AG08395 (cell line): ENCODE measurements at regions not wholly inside any gene's neighbourhood (a gene's known extent, or its start where the extent isn't known, plus 50 kb on each side); places are given as distances from the start of the nearest gene placed in this dataset.

ENCODE experiments used
- DNase-seq: peaks from one replicate; pipeline ENCODE4 v3.0.0; 2012; ENCODE audit warnings: mixed read lengths, low spot score

DNA sequence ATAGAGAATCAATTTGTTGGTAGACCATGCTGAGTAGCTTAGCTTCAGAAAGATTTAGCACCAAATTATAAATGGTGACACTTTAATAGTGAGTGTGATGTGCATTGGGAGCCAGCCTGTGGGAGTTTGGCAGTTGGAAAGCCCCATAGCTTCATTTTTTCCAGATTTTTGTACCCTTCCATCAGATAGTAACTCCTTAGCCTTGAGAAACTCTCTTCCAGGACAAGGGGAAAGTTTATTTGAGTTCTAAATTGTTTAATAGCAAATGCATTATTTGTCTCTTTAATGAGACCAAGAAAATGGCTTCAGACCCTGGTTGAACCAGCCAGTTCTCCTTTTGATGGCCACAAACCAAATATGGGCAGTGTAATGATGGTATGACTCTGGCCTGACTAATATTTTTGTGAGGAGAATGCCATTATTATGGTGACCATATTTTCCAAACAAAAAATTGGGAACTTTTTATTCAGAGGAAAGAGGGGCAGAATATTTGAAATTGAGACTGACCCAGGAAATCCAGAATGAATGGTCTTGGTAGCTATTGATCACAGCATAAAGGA lies 49.8 kb downstream of the PLCE1 start:
- DNase-seq, result peak; percentile 15

GRCh38 chr10:94046098-94046497 lies 52.4 kb downstream of the PLCE1 start:
- no peak for DNase-seq

- no peak for DNase-seq
Measured at GRCh38 chr10:94047293-94047692, 53.6 kb downstream of the PLCE1 start.

- DNase-seq, result no peak
Measured at GRCh38 chr10:94049911-94050310, 56.2 kb downstream of the PLCE1 start.

DNA sequence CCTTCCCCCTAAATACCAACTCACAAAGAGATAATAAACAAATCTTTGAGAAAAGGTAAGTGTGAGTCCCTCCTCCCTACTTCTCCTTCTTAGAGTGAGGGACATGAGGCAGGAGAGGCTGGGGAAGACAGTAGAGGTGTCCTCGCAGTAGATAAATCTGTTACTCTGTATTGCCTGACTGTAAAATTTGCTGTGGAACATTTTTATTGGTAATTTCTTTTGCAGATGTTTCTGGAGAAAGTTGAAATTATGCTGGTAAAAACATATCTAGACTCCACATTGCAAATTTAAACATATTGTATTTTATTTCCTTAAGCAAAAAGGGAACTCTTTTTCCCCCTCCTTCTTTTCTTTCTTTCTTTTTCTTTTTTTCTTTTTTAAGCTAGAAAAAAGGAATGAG lies 58.5 kb downstream of the PLCE1 start:
- no peak for DNase-seq

DNA sequence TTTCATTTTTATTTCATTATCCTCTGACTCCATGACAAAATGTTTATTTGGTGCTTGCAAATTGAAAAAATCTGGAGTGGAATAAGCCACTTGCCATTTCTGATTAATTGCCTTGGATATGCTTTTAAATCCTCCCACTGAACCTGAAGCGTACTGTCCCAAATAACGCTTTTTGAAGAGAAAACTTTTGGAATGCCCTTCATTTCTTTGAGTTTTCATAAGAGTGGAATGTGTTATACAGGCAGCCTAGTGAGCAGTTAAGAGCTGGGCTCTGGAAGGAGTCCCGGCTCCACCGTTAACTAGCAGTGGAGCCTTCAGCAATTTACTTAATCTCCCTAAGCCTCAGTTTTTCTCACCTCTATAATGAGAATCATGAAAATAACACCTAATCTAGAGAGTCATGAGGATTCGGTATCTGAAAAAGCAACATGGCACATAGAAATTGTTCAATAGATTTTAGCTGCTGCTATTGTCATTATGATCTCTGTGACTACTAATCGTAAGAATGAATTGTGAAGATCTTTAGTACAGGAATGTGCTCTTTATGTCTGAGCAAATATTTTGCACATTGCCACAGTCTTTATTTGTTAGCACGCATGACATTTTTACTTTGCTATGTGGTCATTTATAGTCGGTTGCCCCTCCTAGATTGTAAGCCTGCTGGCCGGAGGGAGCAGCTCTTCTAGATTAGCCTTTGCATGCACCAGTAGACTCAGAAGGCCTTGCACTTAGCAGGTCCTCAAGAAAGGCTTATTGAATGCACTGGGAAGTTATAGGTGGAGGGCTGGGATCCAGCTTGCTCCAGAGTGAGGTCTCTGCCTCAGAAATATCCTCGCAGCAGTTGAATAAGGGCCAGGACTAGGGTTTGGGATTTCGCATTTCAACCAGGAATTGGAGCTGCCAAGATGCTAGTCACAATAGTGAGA lies 59.4 kb downstream of the PLCE1 start:
- DNase-seq, result peak; percentile 34

- no peak for DNase-seq
Measured at GRCh38 chr10:94059178-94059883, 65.6 kb downstream of the PLCE1 start.

DNA sequence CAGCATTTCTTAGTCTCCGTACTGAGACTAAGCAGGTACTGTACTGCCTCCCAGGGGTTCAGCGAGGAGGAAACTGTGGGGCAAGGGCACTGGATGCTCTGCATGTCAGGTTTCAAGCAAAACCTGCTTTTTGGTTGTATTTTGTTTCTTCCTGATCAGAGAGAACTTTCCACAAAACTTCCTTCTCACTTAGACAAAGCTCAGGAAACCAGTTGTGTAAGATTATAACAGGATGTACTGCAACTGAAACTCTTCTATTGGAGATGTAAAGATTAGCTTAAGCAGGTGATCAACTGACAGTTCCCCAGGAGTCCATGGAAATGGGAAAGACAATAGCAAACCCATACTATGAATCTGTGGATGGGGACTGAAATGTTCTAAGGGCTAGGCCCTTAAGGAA lies 67.3 kb downstream of the PLCE1 start:
- no peak for DNase-seq

GRCh38 chr10:94062611-94063010 lies 68.9 kb downstream of the PLCE1 start:
- no peak for DNase-seq

- DNase-seq, result no peak
Measured at GRCh38 chr10:94065362-94065761, 71.6 kb downstream of the PLCE1 start.

DNA sequence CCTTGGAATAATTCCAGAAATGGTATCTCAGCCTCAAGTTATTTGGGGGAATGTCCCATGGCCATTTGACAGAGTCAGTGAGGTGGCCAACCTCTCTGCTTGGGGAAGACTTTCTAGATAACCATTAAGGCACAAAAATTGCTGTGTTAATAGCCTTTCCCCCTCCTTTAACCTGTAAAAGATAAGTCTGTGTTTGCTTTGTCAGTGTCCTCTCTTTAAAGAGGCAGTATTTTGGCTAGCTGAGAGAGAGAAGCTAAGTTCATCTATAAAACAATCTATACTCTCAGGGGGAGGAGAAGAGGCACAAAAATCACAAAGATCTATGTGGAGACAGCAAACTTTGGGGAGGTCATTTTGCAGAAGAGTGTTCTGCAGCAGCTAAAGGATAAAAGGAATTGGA lies 72.1 kb downstream of the PLCE1 start:
- no peak for DNase-seq

DNA sequence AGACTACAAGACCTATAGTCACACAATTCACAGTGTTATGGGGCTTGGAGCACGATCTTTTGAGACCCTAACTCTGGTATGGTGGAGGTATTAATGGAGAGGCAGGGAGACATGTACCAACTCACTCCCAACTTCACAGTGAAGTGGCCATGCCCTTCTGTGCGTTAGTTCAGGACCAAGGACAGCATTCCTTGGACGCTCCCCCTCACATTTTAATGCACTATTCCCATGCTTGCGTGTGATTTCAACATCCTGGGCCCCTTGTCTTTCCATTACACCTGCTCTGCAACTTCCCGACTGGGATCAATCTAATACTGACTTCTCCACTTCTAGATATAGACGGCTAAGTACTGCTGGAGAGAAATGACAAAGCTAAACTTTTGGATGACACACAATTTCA lies 72.7 kb downstream of the PLCE1 start:
- DNase-seq, result peak; percentile 45

DNA sequence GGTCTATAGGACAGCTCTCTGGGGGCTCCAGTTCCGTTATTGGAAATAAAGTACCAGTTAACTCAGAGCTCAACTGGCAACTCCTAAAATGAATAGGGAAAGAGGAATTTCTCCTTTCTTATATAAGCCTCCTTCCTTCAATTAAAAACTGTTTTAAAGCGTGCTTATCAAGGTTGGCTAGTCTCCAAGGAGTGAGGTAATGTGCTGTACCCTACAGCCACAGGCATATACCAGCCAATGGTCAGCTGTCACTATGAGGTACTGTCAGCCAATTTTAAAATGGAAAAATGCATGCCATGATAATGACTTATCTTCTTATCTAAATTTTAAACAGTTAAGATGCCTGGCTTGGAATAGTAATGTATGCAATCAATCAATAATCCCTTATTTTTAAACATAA lies 76.2 kb downstream of the PLCE1 start:
- no peak for DNase-seq

GRCh38 chr10:94074462-94074861 lies 80.7 kb downstream of the PLCE1 start:
- DNase-seq, result no peak

DNA sequence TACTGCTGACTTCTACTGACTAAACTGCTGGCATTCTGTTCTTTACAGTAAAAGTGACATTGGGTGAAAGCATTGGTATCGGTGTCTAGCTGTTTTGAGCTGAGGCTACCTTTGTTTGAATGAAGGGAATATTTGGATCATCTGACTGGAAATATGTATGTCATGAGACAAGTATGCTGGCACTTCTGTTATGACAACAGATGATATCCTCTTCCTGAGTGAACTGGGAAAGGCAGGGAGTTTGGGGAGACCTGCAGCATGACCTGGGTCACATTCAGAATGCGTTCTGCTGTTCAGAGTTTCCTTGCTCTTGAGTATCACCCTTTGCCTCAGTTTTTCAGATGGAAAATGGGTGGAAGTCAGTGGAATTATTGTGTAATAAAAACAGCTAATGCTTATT lies 81.8 kb downstream of the PLCE1 start:
- no peak for DNase-seq

DNA sequence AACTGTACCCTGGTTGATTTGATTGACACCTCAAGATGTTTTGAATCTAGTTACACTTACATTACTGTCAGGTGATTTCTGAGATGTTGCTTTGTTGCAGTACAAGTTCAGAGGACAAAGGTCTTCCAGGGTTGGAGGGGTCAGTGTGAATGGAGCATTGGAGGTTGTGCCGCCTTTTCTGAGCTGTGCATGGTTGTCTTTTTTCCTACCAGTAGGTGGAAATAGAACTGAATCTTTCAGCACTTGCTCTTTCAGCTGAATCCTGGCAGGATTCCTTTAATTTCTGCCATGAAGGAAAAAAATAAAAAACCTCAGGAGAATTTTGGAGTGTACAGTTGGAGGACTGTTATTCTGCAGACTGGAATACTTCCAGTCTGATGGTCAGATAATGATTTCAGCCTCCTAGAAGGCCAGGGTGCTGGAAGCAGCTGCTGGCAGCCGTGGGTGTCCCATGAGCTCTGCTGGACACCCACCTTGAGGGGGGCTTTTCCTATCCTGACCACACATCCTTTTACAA lies 82.7 kb downstream of the PLCE1 start:
- peak; percentile 67 for DNase-seq

DNA sequence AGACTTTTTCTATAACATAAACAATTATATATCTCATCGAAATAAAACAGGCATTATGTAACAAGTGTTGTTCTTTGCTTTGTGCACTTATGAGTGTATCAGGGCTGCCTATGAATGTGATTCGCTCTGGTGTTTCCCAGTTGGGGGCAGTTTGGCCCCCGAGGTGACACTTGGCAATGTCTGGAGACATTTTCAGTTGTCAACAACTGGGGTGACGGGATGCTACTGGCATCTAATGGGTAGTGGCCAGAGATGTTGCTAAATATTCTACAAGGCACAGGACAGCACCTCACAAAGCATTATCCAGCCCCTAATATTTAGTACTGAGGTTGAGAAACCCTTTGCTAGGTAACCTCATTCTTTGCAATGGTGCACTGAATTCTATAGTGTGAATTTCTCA lies 83.3 kb downstream of the PLCE1 start:
- no peak for DNase-seq

DNA sequence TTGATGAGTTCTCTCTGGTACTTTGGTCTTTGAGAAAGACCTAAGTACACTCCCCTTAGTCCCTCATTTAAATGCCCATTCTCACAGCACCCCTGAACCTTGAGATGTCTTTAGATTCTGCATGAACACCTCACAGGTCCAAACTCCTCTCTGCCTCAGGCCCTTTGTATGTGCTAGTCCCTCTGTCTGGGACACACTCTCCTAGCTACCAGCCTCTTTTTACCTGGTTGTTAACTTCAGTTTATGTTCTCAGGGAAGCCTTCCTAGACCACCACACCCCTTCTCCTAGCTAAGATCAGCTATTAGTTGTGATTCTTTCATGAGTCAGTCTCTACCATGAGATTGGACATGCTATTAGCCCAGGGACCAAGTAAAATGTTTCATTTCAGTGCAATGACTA lies 86.4 kb downstream of the PLCE1 start:
- no peak for DNase-seq

DNA sequence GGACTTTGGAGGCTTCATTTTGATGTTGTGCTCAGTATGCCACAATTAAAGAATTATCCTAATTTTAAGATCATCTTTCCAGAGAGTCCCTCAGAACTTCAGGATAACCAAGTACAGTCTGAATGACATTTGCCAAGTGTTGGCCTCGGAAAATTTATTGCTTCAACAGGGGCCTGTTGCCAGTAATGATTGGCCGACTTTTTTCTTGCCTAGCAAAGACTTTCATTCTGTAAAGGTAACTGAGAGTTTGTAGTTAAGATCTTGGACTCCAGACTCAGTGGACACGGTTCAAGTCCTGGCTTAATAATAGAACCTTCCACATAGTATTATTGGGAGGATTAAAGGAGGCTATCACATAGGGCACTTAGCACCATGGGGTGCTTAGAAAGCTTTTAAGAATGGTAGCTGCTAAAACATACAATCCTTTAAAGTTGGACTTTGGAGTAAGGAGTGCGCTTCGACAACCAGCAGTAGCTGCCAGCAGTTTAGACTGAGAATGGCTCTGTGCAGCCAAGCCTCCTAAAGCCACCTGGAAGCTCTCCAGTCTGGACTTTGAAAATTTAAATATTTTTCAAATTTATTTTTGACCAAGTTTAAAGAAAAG lies 90.0 kb downstream of the PLCE1 start:
- DNase-seq, result no peak

GRCh38 chr10:94084344-94084743 lies 90.6 kb downstream of the PLCE1 start:
- DNase-seq, result no peak

DNA sequence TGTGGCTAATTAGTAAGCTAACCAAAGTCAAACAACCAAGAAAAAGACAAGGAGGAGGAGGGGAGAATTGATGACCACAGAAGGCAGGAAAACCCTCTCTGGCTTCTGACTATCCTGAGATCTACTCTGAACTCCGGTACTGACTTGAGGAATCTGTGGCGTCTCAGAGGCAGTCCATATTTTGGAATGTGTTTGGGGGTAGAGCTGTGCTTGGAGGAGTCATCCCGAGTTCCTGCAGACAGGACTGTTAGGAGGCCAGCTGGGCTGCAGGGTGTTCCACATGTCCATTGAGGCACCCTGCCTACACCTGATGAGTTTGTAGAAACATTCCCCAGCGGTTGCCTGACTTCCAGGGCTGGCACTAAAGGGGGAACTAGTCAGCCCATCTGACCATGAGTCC lies 91.6 kb downstream of the PLCE1 start:
- DNase-seq, result no peak

DNA sequence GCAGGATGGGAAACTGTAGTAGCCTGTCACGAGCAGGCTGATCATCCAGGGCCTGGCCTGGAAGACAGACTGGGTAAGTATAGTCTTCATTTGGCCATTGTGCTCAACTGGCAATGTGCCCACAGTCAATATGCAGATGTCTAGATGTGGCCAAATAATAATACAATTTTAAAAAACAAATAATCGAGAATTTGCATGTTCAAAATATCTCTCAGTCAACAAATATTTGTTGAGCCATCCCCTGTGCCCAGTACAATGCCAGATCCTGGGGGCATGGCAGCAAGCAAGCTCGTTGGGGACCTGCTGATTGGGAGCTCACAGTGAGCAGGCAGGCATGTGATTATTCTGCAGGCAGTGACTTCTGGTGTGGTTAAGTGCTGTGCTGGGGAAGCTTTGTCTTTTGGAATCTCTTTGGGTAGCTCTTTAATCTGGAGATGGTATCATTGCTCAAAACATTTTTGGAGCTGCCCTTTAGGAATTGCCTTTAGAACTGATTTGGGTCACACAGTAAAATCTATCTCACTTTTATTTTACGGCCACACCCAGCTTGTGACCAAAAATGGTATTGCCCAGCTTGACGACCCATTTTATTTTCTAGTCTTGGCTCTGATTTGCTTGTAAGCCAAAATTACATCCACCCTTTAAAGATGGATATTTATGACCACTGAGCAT lies 92.2 kb downstream of the PLCE1 start:
- DNase-seq, result no peak
